Spinal cord (tissue), 9 donors: ENCODE measurements at regions not wholly inside any gene's neighbourhood (a gene's known extent, or its start where the extent isn't known, plus 50 kb on each side); places are given as distances from the start of the nearest gene placed in this dataset.

Experiments
- DNase-seq, 6 donors: peaks; one replicate each; pipeline versions ENCODE4 v3.0.0 to v3.0.0-alpha.2; 2013 to 2015; ENCODE audit warnings: low spot score in 6 of 6, low read depth in 4 of 6
- H3K27ac ChIP-seq: one replicate; pipeline ENCODE4 v1.5.1; 2013; ENCODE audit warnings: low read depth, low read length, control low read depth
- H3K27me3 ChIP-seq: one replicate; pipeline ENCODE4 v1.6.1; 2013; ENCODE audit warnings: low read length; ENCODE audit not compliant: control insufficient read depth, insufficient read depth
- H3K36me3 ChIP-seq: one replicate; pipeline ENCODE4 v1.6.1; 2013; ENCODE audit warnings: low read length; ENCODE audit not compliant: control insufficient read depth, insufficient read depth
- H3K4me1 ChIP-seq: one replicate; pipeline ENCODE4 v1.6.1; 2013; ENCODE audit warnings: low read length; ENCODE audit not compliant: control insufficient read depth, insufficient read depth
- H3K4me3 ChIP-seq: one replicate; pipeline ENCODE4 v1.5.1; 2013; ENCODE audit warnings: low read depth, low read length, control low read depth
- H3K9me3 ChIP-seq: one replicate; pipeline ENCODE4 v1.6.1; 2013; ENCODE audit warnings: low read length; ENCODE audit not compliant: control insufficient read depth, insufficient read depth
- WGBS: methylation state at CpG from one replicate; pipeline ENCODE4 v1.1.5; 2013; ENCODE audit warnings: missing lambda C conversion rate; ENCODE audit not compliant: insufficient coverage; 5-methylcytosine and 5-hydroxymethylcytosine counted together
- donor health status: healthy.

DNA sequence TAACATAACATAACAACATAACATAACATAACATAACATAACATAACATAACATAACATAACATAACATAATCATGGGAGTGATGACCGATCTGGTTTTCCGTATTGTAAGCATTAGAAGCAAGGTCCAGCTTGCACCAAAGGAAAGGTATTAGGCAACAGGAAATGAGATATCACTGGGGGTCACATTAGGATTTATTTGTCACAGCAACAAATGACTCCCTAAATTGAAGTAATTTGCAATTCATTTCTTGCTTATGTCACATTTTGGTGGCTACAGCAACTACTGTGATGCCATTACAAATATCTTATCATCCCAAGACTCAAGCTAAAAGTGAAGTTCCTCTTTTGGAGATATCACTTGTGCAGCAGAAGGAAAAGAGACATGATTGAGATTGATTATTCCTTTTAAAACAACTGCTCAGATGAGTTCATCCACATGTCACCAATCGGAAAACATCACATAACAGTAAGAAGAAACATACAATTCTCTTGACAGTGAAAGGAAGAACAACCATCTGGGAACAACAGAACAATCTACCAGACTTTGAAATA is 1331.1 kb upstream of the RAG2 start:
- Histone ChIP-seq H3K4me3 (no peak overlapping the region), H3K27ac (no peak overlapping the region), H3K9me3 (no peaks in the 10 kb centered on the region), H3K27me3 (no peaks in the 10 kb centered on the region), H3K36me3 (no peaks in the 10 kb centered on the region), H3K4me1 (no peaks in the 10 kb centered on the region)
- 90% methylated on average over 2 of the region's 3 CpGs for WGBS
- DNase-seq = no peak

DNA sequence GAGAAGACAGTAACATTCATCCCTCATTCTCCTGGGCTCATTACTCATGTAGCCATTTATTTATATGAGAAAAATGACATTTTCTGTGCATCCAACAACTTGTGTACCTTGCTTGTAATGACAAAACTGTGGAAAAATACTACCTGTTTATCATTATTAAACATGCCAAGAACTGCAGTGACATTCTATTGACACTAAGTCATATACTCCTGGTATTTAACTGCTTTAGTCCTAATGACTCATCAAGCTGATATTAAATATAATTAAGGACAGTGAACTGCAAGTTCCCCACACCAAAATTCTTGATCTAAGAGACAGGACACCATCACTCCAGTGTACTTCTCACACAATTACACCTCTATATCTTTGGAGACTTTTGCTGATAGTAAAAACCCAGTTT is 1328.7 kb upstream of the RAG2 start:
- Histone ChIP-seq H3K9me3 (no peaks in the 10 kb centered on the region), H3K4me1 (no peaks in the 10 kb centered on the region), H3K4me3 (no peak overlapping the region), H3K36me3 (no peaks in the 10 kb centered on the region), H3K27ac (no peak overlapping the region), H3K27me3 (no peaks in the 10 kb centered on the region)
- no peak for DNase-seq

DNA sequence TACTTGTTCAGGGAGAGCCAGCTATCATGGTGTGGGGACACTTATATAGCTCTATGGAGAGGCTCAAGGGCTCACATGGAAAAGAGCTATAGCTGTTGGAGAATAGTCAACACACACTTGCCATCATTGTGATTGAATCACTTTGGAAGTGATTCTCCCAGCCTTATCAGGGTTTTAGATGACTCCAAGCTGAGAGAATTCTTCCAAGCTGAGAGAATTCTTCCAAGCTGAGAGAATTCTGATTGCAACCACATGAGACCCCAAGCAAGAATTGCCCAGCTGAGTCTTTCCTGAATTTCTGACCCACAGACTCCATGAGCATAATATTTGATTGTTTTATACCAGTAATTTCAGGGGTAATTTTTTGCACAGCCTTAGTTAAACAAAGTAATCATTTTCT is 1318.3 kb upstream of the RAG2 start:
- no peak for DNase-seq
- Histone ChIP-seq H3K36me3 (no peaks in the 10 kb centered on the region), H3K27me3 (no peaks in the 10 kb centered on the region), H3K27ac (no peak overlapping the region), H3K4me1 (no peaks in the 10 kb centered on the region), H3K4me3 (no peak overlapping the region), H3K9me3 (no peaks in the 10 kb centered on the region)

DNA sequence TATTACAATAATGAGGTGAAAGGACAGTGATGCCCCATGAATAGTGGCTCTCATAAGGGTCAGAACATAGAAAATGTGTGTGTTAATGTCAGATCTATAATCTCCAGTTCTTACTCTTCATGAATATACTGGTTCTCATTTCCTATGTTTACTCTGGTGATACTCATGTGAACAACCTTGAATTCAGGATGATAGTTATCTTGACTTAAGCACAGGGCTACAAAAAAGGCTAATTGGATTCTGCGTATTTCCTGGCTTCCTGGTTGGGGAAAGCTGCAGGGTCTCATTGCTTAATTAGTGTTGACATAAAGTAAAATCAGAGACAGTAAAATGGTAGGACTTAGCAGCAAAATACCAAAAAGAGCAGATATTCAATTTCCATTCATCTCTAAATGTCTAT is 1316.8 kb upstream of the RAG2 start:
- no peak overlapping the region for H3K4me3 ChIP-seq
- no peak for DNase-seq
- no peaks in the 10 kb centered on the region for H3K9me3 ChIP-seq
- no peaks in the 10 kb centered on the region for H3K4me1 ChIP-seq
- no CpG with 5 or more reads among the region's 1 CpG for WGBS
- no peaks in the 10 kb centered on the region for H3K36me3 ChIP-seq
- H3K27ac ChIP-seq = no peak overlapping the region
- no peaks in the 10 kb centered on the region for H3K27me3 ChIP-seq

DNA sequence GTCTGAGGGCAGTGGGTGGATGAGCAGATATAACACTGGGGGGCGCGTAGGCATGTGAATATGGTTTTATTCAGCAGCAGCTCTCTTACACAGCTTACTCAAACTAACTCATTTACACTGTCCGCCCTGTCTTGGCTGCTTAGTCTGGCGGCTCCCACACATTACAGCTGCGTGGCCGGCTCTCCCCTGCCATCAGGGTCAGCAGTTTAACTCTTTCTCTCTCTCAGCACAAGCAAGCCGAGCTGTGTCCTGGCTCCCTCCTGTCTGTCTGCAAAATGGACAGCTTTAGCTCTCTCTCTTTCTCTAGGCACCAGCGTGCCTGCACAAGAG is 1310.1 kb upstream of the RAG2 start:
- no peaks in the 10 kb centered on the region for H3K36me3 ChIP-seq
- no peaks in the 10 kb centered on the region for H3K4me1 ChIP-seq
- no peak overlapping the region for H3K27ac ChIP-seq
- no peaks in the 10 kb centered on the region for H3K9me3 ChIP-seq
- no peak for DNase-seq
- 67% methylated on average over 6 of the region's 8 CpGs for WGBS
- no peaks in the 10 kb centered on the region for H3K27me3 ChIP-seq
- H3K4me3 ChIP-seq = no peak overlapping the region

DNA sequence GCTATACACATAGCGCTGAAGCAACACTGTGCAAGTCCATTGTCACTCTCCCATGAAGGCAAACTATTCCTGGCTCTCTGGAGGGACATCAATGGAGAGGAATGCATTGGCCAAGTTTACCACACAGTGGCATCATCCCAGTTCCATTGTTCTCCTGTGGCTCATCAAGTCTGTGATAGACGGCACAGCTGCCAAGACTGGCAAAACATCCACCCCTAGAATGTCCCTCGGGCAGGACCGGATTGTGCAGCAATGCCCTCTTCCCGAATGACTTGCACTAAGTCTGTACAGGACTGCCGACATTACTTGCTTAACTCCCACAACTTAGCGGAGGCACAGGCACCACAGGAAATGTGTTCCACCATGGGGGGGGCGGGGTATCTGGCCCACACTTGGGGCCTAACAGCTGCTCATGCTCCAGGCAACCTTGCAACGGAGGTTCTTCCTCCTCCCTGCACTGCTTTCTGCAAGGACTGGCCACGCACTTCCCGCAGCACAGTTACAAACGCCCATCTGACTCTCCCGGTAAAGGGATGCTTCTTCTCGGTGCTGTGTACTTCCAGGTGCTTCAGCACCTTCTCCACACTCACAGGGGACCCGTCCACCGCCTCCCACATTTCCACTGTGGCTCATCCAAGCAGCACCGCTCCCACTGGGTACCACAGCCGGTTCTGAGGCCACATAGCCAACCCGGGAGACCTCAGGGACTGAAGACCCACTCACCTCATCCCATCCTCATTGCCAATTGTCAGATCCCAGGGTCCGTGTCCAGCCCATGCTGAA is 1309.6 kb upstream of the RAG2 start:
- H3K27me3 ChIP-seq = no peaks in the 10 kb centered on the region
- H3K4me3 ChIP-seq = no peak overlapping the region
- H3K36me3 ChIP-seq = no peaks in the 10 kb centered on the region
- H3K4me1 ChIP-seq = no peaks in the 10 kb centered on the region
- no peak overlapping the region for H3K27ac ChIP-seq
- H3K9me3 ChIP-seq = no peaks in the 10 kb centered on the region
- peak in 1 of 6 donors; percentile 73 for DNase-seq
- 83% methylated on average over 16 of the region's 20 CpGs for WGBS

DNA sequence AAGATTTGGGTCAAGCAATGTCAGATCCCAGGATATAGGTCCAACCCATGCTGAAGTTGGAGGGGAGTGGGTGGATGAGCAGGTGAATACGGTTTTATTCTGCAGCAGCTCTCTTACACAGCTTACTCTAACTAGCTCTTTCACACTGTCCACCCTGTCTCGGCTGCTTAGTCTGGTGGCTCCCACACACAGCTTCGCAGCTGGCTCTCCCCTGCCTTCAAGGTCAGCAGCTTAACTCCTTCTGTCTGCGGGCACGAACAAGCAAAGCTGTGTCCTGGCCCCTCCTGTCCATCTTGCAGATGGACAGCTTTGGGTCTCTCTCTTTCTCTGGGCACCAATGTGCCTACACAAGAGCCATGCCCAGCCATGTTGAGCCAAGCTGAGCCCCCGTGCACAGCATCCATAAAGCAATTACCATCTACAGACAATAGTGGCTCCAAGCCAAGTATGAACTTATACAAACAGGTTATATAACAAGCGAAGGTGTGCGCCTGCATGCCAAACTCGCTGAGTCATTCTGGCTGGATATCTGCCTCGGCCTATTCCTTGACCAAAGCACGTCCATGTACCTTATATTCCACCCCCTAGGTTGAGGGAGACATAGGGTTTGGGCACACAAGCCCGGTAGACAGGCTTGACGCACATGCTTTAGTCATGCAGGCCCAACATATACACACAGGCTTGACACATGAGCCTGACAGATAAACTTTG is 1307.8 kb upstream of the RAG2 start:
- H3K9me3 ChIP-seq = no peaks in the 10 kb centered on the region
- no peaks in the 10 kb centered on the region for H3K4me1 ChIP-seq
- H3K4me3 ChIP-seq = no peak overlapping the region
- 81% methylated on average over 12 of the region's 13 CpGs for WGBS
- H3K27ac ChIP-seq = no peak overlapping the region
- no peak for DNase-seq
- H3K36me3 ChIP-seq = no peaks in the 10 kb centered on the region
- H3K27me3 ChIP-seq = no peaks in the 10 kb centered on the region

DNA sequence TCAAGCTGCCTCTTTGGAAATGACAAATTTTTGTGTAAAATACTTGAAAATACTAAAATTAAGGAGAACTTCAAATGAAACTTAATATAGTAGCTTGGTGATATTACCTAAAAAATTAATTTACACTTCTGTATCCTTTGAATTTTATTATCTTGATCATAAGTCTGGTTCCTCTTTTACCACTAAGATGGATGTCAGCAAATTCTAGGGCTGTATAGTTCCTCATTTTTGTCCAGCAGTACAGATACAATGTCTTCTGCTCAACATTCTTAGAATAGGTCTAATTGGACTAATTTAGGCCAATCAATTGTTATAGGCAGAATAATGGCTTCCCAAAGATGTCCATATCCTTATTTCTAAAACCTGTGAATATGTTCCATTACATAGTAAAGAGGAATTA is 1298.0 kb upstream of the RAG2 start:
- no peak for DNase-seq
- peaks cover 3% of the 10 kb centered on the region for H3K9me3 ChIP-seq
- no peaks in the 10 kb centered on the region for H3K27me3 ChIP-seq
- no peak overlapping the region for H3K4me3 ChIP-seq
- no peak overlapping the region for H3K27ac ChIP-seq
- H3K36me3 ChIP-seq = no peaks in the 10 kb centered on the region
- H3K4me1 ChIP-seq = no peaks in the 10 kb centered on the region

DNA sequence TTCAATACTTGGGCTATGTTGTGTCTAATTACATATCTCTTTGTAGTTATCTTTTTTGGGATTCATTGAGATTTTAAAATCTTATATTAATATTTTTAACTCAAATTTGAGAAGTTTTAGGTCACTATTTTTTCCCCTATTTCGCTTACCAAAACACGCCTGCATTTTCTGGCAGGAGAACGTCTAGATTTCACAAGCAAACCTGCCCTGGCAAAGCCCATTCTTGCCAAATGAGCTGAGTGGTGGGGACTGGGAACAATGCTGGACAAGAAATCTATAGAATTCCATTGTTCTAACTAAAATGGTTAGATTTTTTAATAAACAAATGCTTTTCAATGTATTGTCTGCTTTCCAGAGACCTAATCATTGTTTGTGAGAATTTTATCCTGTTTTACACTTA is 1283.7 kb upstream of the RAG2 start:
- Histone ChIP-seq H3K9me3 (no peaks in the 10 kb centered on the region), H3K27ac (no peak overlapping the region), H3K4me3 (no peak overlapping the region), H3K4me1 (no peaks in the 10 kb centered on the region), H3K27me3 (no peaks in the 10 kb centered on the region), H3K36me3 (no peaks in the 10 kb centered on the region)
- no peak for DNase-seq
- no CpG with 5 or more reads among the region's 3 CpGs for WGBS

DNA sequence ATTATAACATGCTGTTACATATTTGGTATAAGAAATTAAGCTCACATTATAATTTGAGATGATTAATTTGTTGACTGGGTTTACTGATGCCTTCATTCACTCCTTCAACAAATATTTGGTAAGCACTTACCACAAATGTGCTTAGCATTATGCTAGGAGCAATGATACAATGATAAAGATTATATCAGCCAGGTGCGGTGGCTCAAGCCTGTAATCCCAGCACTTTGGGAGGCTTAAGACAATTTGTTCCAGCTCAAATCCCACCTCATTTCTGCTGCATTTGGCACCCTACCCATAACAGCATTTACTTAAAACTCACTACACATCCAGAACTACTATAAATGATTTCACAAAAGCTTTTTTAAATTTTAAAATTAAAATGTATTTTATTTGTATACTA is 1263.6 kb upstream of the RAG2 start:
- WGBS = no CpG with 5 or more reads among the region's 1 CpG
- H3K4me1 ChIP-seq = no peaks in the 10 kb centered on the region
- DNase-seq = no peak
- H3K9me3 ChIP-seq = no peaks in the 10 kb centered on the region
- no peak overlapping the region for H3K4me3 ChIP-seq
- H3K27me3 ChIP-seq = no peaks in the 10 kb centered on the region
- no peaks in the 10 kb centered on the region for H3K36me3 ChIP-seq
- no peak overlapping the region for H3K27ac ChIP-seq
